HG03457 (cell line): ENCODE measurements at regions not wholly inside any gene's neighbourhood (a gene's known extent, or its start where the extent isn't known, plus 50 kb on each side); places are given as distances from the start of the nearest gene placed in this dataset.
"Not testable (repeated sequence)": the region's sequence is repeated elsewhere in the genome, so short reads cannot be mapped to it uniquely, and the experiment has no call there.

Experiments used
- ATAC-seq: cut with Tn5 transposase; IDR thresholded peaks from one replicate; pipeline ENCODE4 v1.9.1; 2021; ENCODE audit warnings: moderate number of reproducible peaks; ENCODE audit not compliant: unreplicated experiment

GRCh38 chr18:9008709-9009635, 93.5 kb upstream of the NDUFV2 start:
- no peak for ATAC-seq

DNA sequence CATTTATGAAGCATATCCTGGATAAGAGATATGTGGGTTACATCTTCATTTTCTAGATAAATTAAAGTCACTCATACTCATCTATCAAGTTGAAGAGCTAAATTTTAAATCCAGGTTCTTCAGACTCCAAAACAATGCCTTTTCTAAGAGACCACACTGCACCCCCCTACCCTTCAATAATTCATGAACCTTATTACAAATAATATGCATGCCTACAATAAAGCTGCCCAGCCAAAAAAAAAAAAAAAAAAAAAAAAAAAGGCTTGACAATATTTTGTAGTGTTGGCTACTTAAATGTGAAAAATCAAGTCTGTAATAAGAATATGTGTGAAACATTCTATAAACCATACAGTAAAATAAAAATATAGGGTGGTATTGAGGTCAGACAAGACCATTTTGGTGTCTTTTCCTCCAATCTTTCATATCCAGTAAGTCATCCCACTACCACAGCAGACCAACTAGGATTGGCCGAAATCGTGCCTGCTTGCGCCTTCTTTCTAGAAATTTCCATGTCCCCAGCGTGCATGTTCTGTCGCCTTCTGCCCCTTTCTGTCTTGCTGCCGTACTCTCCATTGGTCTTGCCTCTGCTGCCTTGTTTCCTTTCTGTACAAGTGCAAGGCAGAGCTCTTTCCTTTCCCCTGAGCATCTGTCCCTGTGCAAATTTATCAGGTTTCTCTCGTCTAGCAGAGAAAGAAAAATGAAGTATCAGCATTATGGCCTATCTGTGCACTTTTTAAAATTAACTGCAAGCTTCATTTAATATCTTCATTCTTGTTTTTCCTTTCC, 92.6 kb upstream of the NDUFV2 start:
- no peak for ATAC-seq

DNA sequence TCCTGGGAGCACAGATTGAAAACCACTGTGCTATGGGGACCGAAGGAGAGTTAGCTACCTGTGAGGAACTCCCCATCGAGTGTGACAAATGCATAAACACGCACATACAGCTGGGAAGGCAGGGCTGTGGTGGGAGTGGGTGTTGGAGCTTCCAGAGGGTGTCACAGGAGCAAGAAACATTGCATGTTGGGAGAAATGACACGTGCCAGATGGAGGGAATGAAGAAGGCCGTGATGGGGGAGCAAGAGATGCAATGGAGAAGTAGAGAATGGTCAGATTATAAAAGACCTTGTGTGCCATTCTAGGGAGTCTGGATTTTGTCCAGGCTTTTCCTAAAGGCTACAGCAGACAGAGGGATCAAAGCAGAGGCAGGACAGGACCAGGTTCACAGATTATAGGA, 91.1 kb upstream of the NDUFV2 start:
- no peak for ATAC-seq

DNA sequence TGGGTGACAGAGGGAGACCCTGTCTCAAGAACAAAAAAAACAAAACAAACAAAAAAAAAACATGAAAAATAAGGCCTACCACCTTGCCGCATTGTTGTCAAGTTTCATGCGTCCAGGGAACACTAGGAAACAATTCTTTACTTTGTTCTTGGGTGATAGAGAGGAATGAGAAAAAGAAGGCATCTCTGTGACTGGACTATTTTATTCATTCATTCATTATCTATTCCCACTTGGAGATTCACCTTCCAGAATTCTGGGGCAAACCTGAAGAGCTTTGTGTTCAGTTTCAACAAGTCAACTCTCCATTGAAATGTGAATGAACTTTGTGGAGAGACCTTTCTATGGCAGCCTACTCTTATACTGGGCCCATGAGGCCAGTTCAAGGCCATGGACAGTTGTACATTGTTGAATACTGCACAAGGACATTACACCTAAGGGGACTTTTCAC, 88.5 kb upstream of the NDUFV2 start:
- no peak for ATAC-seq

DNA sequence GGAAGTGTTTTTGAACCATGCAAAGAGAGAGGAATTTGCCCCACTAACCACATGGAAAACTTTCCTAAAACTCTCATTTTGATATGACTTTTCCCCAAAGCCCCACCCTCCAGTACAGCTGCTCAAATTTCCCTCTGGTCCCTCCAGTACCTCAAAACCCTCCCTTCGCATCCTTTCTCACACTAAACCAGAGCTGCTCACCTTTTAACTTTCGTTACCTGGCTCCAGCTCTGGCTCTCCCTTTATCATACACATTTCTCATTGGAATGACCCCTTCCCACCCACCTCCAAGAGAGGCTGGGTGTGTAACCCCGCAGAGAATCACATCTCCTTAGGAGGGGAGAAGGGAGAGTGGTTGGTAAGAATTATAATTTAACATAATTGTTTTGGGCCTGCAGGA, 86.8 kb upstream of the NDUFV2 start:
- no peak for ATAC-seq

DNA sequence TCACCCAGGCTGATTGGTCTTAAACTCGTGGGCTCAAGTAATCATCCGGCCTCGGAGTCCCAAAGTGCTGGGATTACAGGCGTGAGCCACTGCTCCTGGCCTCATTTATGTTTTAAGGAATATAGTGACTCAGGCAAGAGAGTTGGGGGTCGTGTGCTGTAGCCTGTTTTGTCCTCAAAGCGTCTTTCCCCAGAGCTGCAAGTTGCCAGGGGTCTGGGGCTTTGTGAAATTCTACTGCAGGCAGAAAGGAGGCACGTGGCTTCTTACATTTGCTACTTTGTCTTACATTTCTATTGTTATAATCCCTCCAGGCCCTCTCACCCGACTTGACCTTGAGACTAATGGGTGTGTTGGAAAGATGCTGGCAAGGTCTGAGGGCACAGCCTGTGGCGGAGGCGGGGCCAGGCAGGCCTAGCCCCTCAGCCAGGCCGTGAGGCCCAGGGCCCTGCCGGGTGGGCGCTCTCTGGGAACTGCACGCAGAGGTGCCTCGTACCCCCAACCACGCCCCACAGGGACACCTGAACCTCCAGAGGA, 85.8 kb upstream of the NDUFV2 start:
- ATAC-seq, result no peak

DNA sequence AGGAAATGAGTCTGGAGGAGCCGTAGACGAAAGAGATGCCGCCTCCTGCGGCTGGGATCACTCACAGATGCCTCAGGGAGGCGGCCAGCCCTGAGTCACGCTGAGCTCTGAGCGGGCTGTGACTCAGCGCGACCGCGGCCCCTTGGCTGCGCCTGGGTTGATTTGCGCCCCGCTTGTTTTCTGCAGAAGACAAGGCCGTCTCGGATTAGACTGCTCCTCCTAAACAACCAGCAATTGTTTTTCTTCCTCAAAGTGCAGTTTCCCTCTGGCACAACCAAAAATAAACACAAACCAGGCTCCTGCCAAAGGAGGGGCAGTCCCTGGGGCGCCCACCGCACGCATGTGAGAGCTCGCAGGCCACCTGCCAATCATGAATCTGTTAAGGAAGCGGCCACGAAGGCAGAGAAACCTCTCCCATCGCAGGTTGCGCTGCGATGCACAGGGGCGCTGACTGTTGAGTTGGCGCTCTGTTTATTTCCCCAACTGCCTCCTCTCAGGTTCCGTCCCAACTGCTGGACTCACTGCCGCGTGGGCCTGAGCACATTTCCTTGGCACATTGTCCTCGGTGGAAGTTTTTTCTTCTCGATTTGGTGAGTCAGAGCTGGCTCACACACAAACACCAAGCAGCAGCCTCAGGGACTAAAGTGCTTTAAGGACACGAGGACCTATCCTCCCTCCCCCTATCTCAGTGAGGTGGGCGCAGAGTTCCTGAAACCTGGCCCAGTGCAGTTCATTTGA, 85.2 kb upstream of the NDUFV2 start:
- peak; percentile 82 for ATAC-seq

DNA sequence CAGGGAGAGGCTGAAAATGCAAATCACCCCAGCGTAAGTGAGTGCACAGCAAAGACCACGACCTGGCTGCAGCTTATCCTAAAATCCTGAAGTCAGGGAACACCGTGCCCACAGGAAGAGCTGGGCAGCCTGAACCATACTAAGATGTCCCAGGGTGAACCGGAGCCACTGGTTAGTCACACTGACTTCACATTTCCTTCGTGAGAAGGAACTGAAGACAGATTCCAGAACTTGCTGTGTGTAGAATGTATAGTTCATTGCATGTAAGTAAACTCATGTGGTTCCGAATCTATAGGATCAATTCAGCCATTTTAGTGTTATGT, 84.6 kb upstream of the NDUFV2 start:
- no peak for ATAC-seq

GRCh38 chr18:9019135-9019534, 83.4 kb upstream of the NDUFV2 start:
- no peak for ATAC-seq

- ATAC-seq, result no peak
These were observed 82.3 kb upstream of the NDUFV2 start for GRCh38 chr18:9020221-9020620.

DNA sequence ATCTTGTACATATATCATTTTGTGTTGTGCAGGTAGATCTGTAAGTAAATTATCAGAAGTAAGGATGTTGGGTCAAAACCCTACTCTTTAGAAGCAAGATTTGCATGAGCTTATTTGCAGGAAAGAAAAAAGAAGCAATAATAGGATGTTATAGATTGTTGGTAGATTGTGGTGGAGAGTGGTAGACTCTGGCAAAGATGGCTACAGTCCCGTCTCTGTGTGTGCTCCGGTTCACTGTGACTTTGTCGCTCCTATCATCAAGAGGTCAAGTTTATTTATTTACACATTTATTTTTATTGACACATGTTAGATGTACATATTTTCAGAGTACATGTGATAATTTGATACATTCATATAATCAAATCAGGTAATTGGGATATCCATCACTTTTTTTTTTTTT, 81.0 kb upstream of the NDUFV2 start:
- ATAC-seq, result no peak

GRCh38 chr18:9022397-9023155, 79.9 kb upstream of the NDUFV2 start:
- no peak for ATAC-seq

DNA sequence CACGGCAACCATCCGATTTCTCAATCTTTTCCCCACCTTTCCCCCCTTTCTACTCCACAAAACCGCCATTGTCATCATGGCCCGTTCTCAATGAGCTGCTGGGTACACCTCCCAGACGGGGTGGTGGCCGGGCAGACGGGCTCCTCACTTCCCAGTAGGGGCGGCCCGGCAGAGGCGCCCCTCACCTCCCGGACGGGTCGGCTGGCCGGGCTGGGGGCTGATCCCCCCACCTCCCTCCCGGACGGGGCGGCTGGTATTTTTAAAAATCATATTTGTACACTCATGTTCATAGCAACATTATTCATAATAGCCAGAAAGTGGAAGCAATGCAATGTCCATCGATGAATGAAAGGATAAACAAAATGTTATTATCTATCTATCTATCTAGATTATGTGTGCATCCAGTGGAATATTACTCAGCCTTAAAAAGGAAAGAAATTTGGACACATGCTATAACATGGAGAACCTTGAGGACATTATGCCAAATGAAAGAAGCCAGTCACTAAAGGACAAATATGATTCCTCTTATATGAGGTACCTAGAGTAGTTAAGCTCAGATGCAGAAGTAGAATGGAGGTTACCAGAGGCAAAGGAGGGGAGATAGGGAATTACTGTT, 78.4 kb upstream of the NDUFV2 start:
- ATAC-seq, result not testable (repeated sequence)

DNA sequence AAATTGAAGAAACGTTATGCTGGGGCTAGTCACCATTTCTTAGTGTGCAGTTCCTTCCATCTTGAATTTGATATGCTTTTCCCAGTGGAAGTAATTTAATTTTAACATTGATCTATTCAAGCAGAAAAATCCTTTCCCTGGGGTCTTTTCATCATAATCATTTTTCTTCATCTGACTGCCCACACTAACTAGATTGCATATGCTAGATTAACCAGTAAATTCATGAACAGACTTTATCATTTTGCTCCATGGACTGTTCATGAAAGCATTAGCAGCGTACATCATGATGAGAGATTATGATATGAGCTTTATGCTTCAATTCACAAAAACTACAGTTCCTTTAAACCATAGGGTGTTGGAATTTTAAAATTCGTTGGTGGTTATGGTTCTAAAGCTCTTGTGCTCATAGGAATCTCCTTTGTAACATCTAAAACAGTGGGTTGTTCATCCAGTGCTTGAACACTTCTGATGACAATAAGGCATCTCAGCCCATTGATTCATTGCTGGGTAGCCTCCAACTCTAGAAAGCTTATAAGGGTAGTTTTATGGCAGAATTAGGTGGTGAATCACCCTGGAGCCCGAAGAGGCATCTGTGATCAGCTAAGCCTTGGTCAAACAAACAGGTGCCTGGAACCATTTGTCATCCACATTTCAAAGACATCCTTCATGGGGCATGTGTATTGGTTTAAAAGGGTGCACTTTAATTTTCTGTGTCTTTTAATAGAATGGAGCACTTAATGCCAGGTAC, 77.2 kb upstream of the NDUFV2 start:
- no peak for ATAC-seq

DNA sequence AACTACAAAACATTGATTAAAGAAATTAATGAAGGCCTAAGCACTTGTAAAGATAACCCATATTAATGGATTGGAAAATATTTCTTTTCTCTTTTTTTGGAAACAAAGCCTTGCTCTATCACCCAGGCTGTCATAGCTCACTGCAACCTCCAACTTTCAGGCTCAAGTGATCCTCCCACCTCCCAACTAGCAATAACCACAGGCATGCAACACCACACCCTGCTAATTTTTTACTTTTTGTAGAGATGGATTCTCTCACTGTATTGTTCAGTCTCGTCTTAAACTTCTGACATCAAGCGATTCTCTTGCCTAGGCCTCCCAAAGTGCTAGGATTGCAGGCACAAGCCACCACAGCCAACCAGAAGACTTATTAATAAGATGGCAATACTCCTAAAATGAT, 73.4 kb upstream of the NDUFV2 start:
- no peak for ATAC-seq

DNA sequence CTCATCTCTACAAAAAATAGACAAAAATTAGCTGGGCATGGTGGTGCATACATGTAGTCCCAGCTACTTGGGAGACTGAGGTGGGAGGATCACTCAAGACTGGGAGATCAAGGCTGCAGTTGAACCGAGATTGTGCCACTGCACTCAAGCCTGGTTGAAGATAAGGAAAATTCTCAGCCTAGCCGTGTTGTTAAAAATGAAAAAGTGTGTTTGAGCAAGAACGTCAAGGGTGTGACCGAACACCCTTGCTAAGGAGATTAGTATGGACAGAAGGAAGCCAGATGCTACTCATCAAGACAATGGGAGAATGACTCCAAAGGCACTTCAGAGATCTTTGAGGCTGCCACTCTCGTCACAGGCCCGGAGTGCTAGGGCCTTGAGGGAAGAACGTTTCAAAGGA, 70.0 kb upstream of the NDUFV2 start:
- no peak for ATAC-seq

- no peak for ATAC-seq
These were observed 64.1 kb upstream of the NDUFV2 start for GRCh38 chr18:9038277-9038871.

- no peak for ATAC-seq
These were observed 62.9 kb upstream of the NDUFV2 start for GRCh38 chr18:9039441-9040071.
